HG02973 (cell line): ENCODE measurements at regions not wholly inside any gene's neighbourhood (a gene's known extent, or its start where the extent isn't known, plus 50 kb on each side); places are given as distances from the start of the nearest gene placed in this dataset.

Experiments
- ATAC-seq: cut with Tn5 transposase; IDR thresholded peaks from one replicate; pipeline ENCODE4 v1.9.1; 2021; ENCODE audit warnings: moderate library complexity; ENCODE audit not compliant: unreplicated experiment

DNA sequence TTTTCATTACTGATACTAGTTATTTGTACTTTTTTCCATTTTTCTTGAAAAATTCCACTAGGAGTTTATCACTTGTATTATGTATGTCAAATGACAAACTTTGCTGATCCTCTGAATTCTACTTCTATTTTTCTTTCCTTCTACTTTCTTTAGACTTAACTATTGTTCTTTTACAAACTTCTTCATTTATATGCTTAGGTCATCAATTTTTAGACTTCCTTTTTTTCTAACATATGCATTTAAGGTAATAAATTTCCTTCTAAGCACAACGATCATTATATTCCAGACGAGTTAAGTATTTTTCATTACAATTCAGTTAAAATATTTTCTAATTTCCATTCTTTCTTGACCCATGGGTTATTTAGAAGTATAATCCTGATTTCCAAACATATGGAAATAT is 240.8 kb downstream of the NHLRC3 start:
- ATAC-seq: no peak

DNA sequence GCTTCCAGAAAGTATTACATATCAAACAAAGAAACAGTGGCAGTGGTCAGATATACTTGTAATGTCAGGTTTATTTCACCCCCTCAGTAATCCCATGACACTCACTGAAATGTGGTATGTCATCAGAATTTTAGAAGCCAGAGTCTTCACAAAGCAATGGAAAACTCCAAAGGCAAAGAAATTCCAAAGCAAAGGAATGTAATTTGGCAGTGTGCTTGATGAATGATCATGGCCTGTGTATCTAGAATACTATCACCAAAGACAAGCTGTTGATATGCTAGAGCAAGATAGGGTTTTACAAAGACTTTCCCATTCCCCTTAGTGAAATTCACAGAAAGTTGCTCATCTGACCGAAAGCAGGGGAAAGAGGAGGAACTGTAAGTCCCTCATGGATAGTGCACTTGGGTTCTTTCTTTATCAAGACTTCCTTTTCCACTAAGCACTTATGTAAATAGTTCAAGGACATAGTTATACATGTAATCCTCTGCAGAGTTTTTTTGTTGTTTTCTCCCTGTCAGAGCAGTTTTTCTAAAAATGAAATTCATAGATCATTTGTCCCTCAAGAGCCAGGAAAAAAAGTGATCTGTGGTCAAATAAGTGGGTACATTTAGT is 243.4 kb downstream of the NHLRC3 start:
- ATAC-seq: no peak

- peak; percentile 95 for ATAC-seq
Measured at GRCh38 chr13:39282400-39282972, 244.2 kb downstream of the NHLRC3 start.

DNA sequence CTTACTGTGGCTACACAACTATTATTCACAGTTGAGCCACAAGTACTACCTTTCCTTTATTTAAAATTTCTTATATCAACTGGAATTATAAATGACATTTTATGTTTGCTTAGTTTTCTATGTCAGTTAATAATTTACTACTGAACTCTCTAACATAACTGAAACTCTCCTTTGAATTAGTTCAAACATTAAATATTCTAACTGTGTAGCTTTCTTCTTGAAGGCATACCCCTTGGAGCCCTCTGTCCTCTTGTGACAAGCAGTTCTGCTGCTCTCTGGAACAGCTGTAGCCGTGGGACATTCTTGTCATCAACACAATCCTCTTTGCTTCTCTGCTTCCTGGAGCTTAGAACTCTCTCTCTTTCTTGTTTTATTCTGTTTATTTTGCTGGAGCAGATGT is 244.8 kb downstream of the NHLRC3 start:
- ATAC-seq: no peak

DNA sequence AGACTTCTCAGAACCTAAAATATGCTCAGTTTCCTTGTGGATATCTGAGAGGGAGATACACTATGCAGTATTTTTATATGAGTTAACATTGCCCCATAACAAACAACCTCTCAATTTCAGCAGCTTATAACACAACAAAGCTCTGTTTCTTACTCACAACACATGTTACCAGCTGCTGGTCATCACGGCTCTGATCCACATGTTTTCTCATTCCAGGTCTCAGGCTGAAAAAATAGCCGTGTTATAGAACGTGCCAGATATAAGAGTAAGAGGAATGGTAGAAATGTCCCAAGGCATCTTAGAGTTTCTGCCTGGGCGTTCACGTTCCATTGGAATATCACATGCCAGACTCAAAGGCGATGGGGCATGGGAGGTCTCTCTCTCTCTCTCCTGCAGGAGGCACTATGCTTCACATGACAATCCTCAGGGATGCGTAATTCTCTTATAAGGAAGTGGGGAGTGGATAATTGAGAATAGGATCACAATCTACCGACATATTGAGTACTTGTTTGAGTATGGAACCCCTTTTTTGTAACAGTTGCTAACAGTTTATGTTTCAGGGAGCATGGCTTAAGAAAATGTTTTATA is 246.6 kb downstream of the NHLRC3 start:
- ATAC-seq: no peak
